Endodermal cell (in vitro differentiated cells): ENCODE measurements at regions not wholly inside any gene's neighbourhood (a gene's known extent, or its start where the extent isn't known, plus 50 kb on each side); places are given as distances from the start of the nearest gene placed in this dataset.

ENCODE experiments used
- DNase-seq: peaks from one replicate; pipeline ENCODE4 v3.0.0-alpha.2; 2017
- H3K27ac ChIP-seq: 2 replicates; pipeline ENCODE4 v1.5.1; 2013; ENCODE audit warnings: mild to moderate bottlenecking, low read depth, low read length, moderate library complexity
- H3K27me3 ChIP-seq: 2 replicates; pipeline ENCODE4 v1.6.1; 2013; ENCODE audit warnings: mild to moderate bottlenecking, low read length, moderate library complexity; ENCODE audit not compliant: insufficient read depth, control insufficient read depth, poor library complexity, severe bottlenecking
- H3K36me3 ChIP-seq: 2 replicates; pipeline ENCODE4 v1.7.0; 2013; ENCODE audit warnings: mild to moderate bottlenecking, low read length, moderate library complexity; ENCODE audit not compliant: control insufficient read depth, insufficient read depth
- H3K4me1 ChIP-seq: one replicate; pipeline ENCODE4 v1.7.0; 2013; ENCODE audit warnings: low read length; ENCODE audit not compliant: control insufficient read depth, insufficient read depth
- H3K4me3 ChIP-seq: 2 replicates; pipeline ENCODE4 v1.5.1; 2013; ENCODE audit warnings: mild to moderate bottlenecking, low read length, moderate library complexity
- H3K9ac ChIP-seq: 2 replicates; pipeline ENCODE4 v1.6.1; 2013; ENCODE audit warnings: mild to moderate bottlenecking, low read length, moderate library complexity; ENCODE audit not compliant: poor library complexity, severe bottlenecking; ENCODE audit errors: extremely low read depth
- H3K9me3 ChIP-seq: 2 replicates; pipeline ENCODE4 v1.6.1; 2013; ENCODE audit warnings: mild to moderate bottlenecking, low read length, moderate library complexity; ENCODE audit not compliant: control insufficient read depth
- H3K27ac Mint-ChIP-seq: 2 replicates; pipeline ENCODE4 v1.8.0; 2020; ENCODE audit warnings: mixed read lengths
- H3K27me3 Mint-ChIP-seq: 2 replicates; pipeline ENCODE4 v1.8.0; 2021; ENCODE audit warnings: mild to moderate bottlenecking, mixed read lengths; ENCODE audit not compliant: insufficient read depth
- H3K36me3 Mint-ChIP-seq: 2 replicates; pipeline ENCODE4 v1.8.0; 2020; ENCODE audit warnings: low read depth, mixed read lengths
- H3K4me1 Mint-ChIP-seq: 2 replicates; pipeline ENCODE4 v1.8.0; 2020; ENCODE audit warnings: mixed read lengths
- H3K4me3 Mint-ChIP-seq: 2 replicates; pipeline ENCODE4 v1.8.0; 2020; ENCODE audit warnings: mild to moderate bottlenecking, moderate library complexity, mixed read lengths
- H3K9me3 Mint-ChIP-seq: 2 replicates; pipeline ENCODE4 v1.8.0; 2020; ENCODE audit warnings: mild to moderate bottlenecking, mixed read lengths
- WGBS, 2 experiments: methylation state at CpG; one replicate each; pipeline versions ENCODE4 v1.1.5 to v1.1.7; 2013; ENCODE audit warnings: missing lambda C conversion rate in 2 of 2, mixed read lengths in 1 of 2; ENCODE audit not compliant: insufficient coverage in 1 of 2, insufficient read length in 1 of 2; 5-methylcytosine and 5-hydroxymethylcytosine counted together
- TF ChIP-seq, protein P1 (sequence below): fragments of 200-600 bp; sonication (generic); conservative IDR thresholded peaks from 2 replicates; pipeline ENCODE4 v1.5.0; 2021; ENCODE audit warnings: antibody characterized with exemption, mild to moderate bottlenecking

GRCh38 chr12:24649634-24650033 lies 299.3 kb downstream of the BCAT1 start:
- Histone ChIP-seq H3K4me3 (no peak overlapping the region), H3K9ac (no peak overlapping the region), H3K4me1 (no peaks in the 10 kb centered on the region), H3K36me3 (no peaks in the 10 kb centered on the region), H3K27me3 (no peaks in the 10 kb centered on the region), H3K27ac (no peak overlapping the region), H3K9me3 (no peaks in the 10 kb centered on the region)
- Mint-ChIP-seq H3K27me3 (no peaks in the 10 kb centered on the region), H3K4me3 (no peak overlapping the region), H3K4me1 (no peaks in the 10 kb centered on the region), H3K9me3 (no peaks in the 10 kb centered on the region), H3K27ac (no peak overlapping the region), H3K36me3 (no peaks in the 10 kb centered on the region)
- TF ChIP-seq, protein P1, sequence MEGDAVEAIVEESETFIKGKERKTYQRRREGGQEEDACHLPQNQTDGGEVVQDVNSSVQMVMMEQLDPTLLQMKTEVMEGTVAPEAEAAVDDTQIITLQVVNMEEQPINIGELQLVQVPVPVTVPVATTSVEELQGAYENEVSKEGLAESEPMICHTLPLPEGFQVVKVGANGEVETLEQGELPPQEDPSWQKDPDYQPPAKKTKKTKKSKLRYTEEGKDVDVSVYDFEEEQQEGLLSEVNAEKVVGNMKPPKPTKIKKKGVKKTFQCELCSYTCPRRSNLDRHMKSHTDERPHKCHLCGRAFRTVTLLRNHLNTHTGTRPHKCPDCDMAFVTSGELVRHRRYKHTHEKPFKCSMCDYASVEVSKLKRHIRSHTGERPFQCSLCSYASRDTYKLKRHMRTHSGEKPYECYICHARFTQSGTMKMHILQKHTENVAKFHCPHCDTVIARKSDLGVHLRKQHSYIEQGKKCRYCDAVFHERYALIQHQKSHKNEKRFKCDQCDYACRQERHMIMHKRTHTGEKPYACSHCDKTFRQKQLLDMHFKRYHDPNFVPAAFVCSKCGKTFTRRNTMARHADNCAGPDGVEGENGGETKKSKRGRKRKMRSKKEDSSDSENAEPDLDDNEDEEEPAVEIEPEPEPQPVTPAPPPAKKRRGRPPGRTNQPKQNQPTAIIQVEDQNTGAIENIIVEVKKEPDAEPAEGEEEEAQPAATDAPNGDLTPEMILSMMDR: no peak
- WGBS, 2 experiments: 94 to 96% methylated on average over 3 to 4 of the region's 4 CpGs
- DNase-seq: no peak

DNA sequence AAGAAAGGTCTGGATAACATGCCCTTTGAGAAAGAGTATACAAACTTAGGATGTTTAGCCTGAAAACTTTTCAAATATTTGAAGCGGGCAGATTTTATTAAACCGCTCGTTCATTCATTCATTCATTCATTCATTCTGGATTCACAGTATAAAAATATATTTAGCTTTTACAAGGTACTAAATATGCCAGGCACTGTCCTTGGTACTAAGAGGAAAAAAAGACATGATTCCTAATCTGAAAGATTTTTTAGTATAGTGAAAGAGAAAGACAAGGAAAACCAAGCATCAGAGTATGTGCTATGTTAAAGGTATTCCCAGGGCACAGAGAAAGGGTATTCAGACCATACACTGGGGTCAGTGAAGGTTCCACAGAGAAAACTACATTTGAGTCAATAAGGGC lies 299.7 kb downstream of the BCAT1 start:
- no peaks in the 10 kb centered on the region for H3K9me3 ChIP-seq
- no peak overlapping the region for H3K9ac ChIP-seq
- H3K4me3 Mint-ChIP-seq: no peak overlapping the region
- no peaks in the 10 kb centered on the region for H3K4me1 ChIP-seq
- H3K4me3 ChIP-seq: no peak overlapping the region
- no peak for DNase-seq
- no peak overlapping the region for H3K27ac Mint-ChIP-seq
- no peak overlapping the region for H3K27ac ChIP-seq
- H3K36me3 Mint-ChIP-seq: no peaks in the 10 kb centered on the region
- WGBS, 2 experiments: 49% methylated on average over 3 of the region's 3 CpGs; no CpG with 5 or more reads in 1 of the 2 experiments
- H3K27me3 Mint-ChIP-seq: no peaks in the 10 kb centered on the region
- TF ChIP-seq, protein P1: no peak
- no peaks in the 10 kb centered on the region for H3K36me3 ChIP-seq
- H3K27me3 ChIP-seq: no peaks in the 10 kb centered on the region
- no peaks in the 10 kb centered on the region for H3K4me1 Mint-ChIP-seq
- no peaks in the 10 kb centered on the region for H3K9me3 Mint-ChIP-seq

- Mint-ChIP-seq H3K9me3 (no peaks in the 10 kb centered on the region), H3K36me3 (no peaks in the 10 kb centered on the region), H3K4me1 (no peaks in the 10 kb centered on the region), H3K27ac (no peak overlapping the region), H3K4me3 (no peak overlapping the region), H3K27me3 (no peaks in the 10 kb centered on the region)
- no peak overlapping the region for H3K9ac ChIP-seq
- no peaks in the 10 kb centered on the region for H3K4me1 ChIP-seq
- no CpG with 5 or more reads among the region's 1 CpG for WGBS, 2 experiments
- no peak overlapping the region for H3K4me3 ChIP-seq
- no peaks in the 10 kb centered on the region for H3K27me3 ChIP-seq
- no peak for DNase-seq
- no peak overlapping the region for H3K27ac ChIP-seq
- H3K36me3 ChIP-seq: no peaks in the 10 kb centered on the region
- H3K9me3 ChIP-seq: no peaks in the 10 kb centered on the region
- TF ChIP-seq, protein P1: no peak
Measured at GRCh38 chr12:24645254-24645653, 303.6 kb downstream of the BCAT1 start.
